Stimulated activated CD4-positive, alpha-beta T cell treated with anti-CD3 and anti-CD28 coated beads, Interleukin-2, amount 100 ng/mL, for 48 hours (primary cell): ENCODE measurements at regions not wholly inside any gene's neighbourhood (a gene's known extent, or its start where the extent isn't known, plus 50 kb on each side); places are given as distances from the start of the nearest gene placed in this dataset.
"Not testable (repeated sequence)": the region's sequence is repeated elsewhere in the genome, so short reads cannot be mapped to it uniquely, and the experiment has no call there.

Source experiments
- DNase-seq, 2 donors: peaks; one replicate each; pipeline ENCODE4 v3.0.0-alpha.2; 2020

GRCh38 chr7:98729121-98729520 is 112.0 kb downstream of the NPTX2 start:
- no peak for DNase-seq

GRCh38 chr7:98730326-98730725 is 113.2 kb downstream of the NPTX2 start:
- no peak for DNase-seq

- DNase-seq: no peak
Measured at GRCh38 chr7:98731651-98732050, 114.6 kb downstream of the NPTX2 start.

GRCh38 chr7:98733036-98733435 is 116.0 kb downstream of the NPTX2 start:
- DNase-seq: peak; percentile 62 to 66

GRCh38 chr7:98735801-98736200 is 118.7 kb downstream of the NPTX2 start:
- DNase-seq: no peak

- DNase-seq: not testable (repeated sequence)
Measured at GRCh38 chr7:98736461-98736860, 119.4 kb downstream of the NPTX2 start.

GRCh38 chr7:98737176-98737575 is 120.1 kb downstream of the NPTX2 start:
- no peak for DNase-seq

- no peak for DNase-seq
Measured at GRCh38 chr7:98740643-98741042, 123.6 kb downstream of the NPTX2 start.

GRCh38 chr7:98745722-98746318 is 124.0 kb downstream of the TMEM130 start:
- DNase-seq: peak; percentile 76 to 80

GRCh38 chr7:98748090-98748489 is 121.7 kb downstream of the TMEM130 start:
- DNase-seq: no peak

- no peak for DNase-seq
Measured at GRCh38 chr7:98753176-98753575, 116.6 kb downstream of the TMEM130 start.

- no peak for DNase-seq
Measured at GRCh38 chr7:98753989-98754479, 115.8 kb downstream of the TMEM130 start.

- no peak for DNase-seq
Measured at GRCh38 chr7:98755138-98755898, 114.5 kb downstream of the TMEM130 start.

GRCh38 chr7:98758157-98758556 is 111.7 kb downstream of the TMEM130 start:
- DNase-seq: no peak

- no peak for DNase-seq
Measured at GRCh38 chr7:98760201-98760651, 109.6 kb downstream of the TMEM130 start.

- DNase-seq: no peak
Measured at GRCh38 chr7:98761225-98761624, 108.6 kb downstream of the TMEM130 start.

GRCh38 chr7:98762620-98763019 is 107.2 kb downstream of the TMEM130 start:
- no peak for DNase-seq

- no peak for DNase-seq
Measured at GRCh38 chr7:98763441-98763840, 106.4 kb downstream of the TMEM130 start.

- no peak for DNase-seq
Measured at GRCh38 chr7:98764946-98765345, 104.9 kb downstream of the TMEM130 start.

GRCh38 chr7:98770085-98770484 is 99.7 kb downstream of the TMEM130 start:
- not testable (repeated sequence) for DNase-seq

GRCh38 chr7:98771519-98771918 is 98.3 kb downstream of the TMEM130 start:
- DNase-seq: no peak

GRCh38 chr7:98771941-98772603 is 97.7 kb downstream of the TMEM130 start:
- DNase-seq: no peak

GRCh38 chr7:98774884-98775283 is 94.9 kb downstream of the TMEM130 start:
- no peak for DNase-seq

- no peak for DNase-seq
Measured at GRCh38 chr7:98777051-98777450, 92.8 kb downstream of the TMEM130 start.
